SK-N-MC (cell line): ENCODE measurements at regions not wholly inside any gene's neighbourhood (a gene's known extent, or its start where the extent isn't known, plus 50 kb on each side); places are given as distances from the start of the nearest gene placed in this dataset.

Source experiments
- EZH2 ChIP-seq: fragments of 200-600 bp; sonication (generic); IDR thresholded peaks from one replicate; pipeline ENCODE4 v1.6.1; 2017; ENCODE audit warnings: antibody characterized with exemption
- POLR2AphosphoS5 ChIP-seq: IDR thresholded peaks from 2 replicates; pipeline ENCODE4 v1.6.1; 2012; ENCODE audit warnings: mild to moderate bottlenecking, low read depth, low read length, borderline replicate concordance

DNA sequence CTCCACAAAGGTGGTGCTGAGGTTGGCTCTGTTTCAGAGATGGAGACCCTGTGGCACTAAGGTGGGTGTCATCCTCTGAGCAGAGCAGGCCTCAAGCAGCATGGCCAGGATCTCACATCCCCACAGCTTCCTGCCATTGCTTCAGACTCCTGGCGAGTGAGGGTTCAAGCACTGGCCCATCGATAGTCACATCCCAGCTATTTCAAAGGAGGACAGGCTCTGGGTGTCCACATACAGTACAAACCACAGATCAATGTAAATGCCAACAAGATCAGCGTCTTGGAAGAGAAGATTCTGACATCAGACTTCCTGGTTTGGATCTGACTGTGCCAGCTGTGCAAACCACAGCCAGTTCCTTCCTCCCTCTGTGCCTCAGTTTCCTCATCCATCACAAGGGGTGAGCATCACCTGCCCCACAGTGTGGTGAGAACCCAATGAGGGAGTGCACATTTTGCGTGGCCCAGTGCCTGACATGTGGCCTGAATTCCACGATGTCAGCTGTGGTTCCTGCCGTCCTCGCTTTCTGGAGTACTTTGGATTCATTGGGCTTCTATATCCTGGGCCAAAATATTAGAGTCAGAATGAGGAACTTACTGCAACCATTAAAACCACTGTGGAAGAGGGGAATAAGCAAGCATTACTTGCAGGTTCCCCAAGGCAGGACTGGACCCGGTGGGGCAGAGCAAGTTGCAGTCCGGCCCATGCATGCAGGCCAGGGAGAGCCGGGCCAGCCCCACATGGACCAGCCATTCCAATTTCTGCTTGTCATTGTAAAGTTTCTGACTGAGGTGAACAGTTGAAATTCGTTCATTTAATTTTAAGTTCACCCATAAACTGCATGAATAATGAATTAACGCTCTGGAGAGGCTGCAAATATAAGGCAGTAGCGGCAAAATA lies 236.0 kb downstream of the TTLL2 start:
- no peak for TF ChIP-seq EZH2
- no peak for TF ChIP-seq POLR2AphosphoS5
